ENCODE measurements at regions not wholly inside any gene's neighbourhood (a gene's known extent, or its start where the extent isn't known, plus 50 kb on each side); places are given as distances from the start of the nearest gene placed in this dataset.

GRCh38 chr7:25947669-25948516 lies 204.1 kb upstream of the NFE2L3 start:
- DNase-seq (ENCODE audit: low read depth, low spot score): no peak

DNA sequence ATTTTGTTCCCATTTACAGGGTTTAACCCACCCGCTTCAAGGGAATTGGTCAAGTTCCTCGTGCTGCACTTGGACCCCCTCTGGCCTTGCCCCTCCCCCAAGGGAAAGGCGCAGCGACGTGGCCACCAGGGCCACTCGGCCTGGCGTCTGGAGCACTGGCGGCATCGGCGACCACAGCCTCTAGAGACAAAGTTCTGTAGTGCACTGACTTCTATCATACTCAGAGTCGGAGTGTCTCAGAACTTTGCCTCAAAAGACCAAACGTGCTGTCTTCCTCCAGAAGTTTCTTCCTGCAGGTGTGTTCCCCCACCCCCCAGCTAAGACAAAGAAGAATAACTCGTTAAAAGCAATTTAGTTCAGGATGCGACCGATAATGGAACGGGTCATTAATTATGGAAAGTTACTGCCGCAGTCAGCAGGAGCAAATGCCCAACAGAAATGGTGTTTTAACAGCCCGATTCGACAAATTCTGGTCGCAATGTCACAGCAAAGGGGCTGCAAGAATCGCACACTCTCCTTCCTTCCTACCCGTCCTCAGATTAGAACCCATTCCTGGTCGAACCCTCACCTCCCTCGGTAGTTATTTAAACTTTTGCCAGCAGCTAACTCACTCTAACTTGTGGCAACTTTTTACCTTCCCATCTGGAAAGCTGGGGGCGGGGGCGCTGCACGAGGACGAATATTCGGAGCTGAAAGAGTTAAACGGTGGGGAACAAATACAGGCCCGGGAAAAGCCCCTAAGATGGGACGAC lies 202.1 kb upstream of the NFE2L3 start:
- no peak for DNase-seq (ENCODE audit: low read depth, low spot score)

GRCh38 chr7:25950488-25951413 lies 201.2 kb upstream of the NFE2L3 start:
- peak; percentile 76 for DNase-seq (ENCODE audit: low read depth, low spot score)

GRCh38 chr7:25951414-25952260 lies 200.4 kb upstream of the NFE2L3 start:
- no peak for DNase-seq (ENCODE audit: low read depth, low spot score)

GRCh38 chr7:25952261-25953057 lies 199.5 kb upstream of the NFE2L3 start:
- DNase-seq (ENCODE audit: low read depth, low spot score): no peak

- no peak for DNase-seq (ENCODE audit: low read depth, low spot score)
Observed at GRCh38 chr7:25953859-25954258, 198.1 kb upstream of the NFE2L3 start.

GRCh38 chr7:25954395-25954794 lies 197.6 kb upstream of the NFE2L3 start:
- DNase-seq (ENCODE audit: low read depth, low spot score): no peak

- DNase-seq (ENCODE audit: low read depth, low spot score): no peak
Observed at GRCh38 chr7:25959168-25959734, 192.7 kb upstream of the NFE2L3 start.

GRCh38 chr7:25963733-25964132 lies 188.3 kb upstream of the NFE2L3 start:
- no peak for DNase-seq (ENCODE audit: low read depth, low spot score)

DNA sequence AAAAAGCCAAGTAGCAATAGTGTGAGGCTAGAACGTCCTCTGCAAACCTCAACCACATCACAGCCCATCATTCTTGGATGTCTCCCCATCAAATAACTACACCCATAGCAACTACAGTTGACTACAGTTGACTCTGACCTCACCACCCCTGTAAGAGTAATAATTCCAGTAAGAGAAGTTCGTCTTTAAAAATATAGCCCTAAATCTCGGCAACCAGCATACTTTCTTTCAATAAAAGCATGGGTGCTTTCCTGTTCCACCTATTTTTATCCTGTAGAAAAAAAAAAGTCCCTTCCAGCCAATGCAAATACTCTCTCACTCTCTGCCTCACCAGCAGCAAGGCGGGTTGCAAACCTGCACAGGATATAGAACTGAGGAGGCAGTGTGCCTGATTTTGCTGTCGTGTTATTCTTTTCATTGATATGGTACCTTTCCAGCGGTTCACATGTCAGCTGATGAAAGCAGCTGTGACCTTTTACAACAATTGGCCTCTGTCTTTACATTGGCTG lies 187.5 kb upstream of the NFE2L3 start:
- DNase-seq (ENCODE audit: low read depth, low spot score): no peak

DNA sequence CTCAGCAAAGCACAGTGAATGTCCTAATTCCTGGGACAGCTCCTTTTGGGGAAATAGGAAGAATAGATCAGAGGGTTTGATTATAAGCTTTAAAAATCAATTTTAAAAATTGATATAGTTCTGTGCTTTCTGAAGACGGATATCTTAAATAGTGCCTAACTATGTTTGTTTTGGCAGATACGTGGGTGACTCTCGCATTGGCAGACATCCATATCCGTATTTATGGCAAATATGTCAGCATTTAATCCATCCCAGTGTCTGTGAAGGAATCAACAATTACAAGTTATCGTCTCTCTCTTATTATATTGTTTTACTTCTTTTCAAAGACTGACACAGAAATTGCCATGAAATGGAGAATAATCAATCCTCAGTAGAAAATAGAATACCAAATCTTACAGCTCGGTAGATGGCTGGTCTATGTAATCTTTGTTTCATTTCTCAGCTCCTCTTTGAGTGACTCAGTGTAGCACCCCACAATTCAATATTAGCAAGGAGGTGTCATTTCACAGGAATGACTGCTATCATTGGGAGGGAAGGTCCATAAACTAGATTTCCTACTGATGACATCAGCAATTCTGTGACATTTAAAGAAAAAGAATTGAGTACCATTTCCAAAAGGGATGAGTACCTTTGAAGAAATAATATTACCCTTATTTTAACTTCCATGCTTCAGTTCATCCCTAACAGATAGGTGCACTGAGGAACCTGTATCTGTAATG lies 186.4 kb upstream of the NFE2L3 start:
- DNase-seq (ENCODE audit: low read depth, low spot score): no peak

DNA sequence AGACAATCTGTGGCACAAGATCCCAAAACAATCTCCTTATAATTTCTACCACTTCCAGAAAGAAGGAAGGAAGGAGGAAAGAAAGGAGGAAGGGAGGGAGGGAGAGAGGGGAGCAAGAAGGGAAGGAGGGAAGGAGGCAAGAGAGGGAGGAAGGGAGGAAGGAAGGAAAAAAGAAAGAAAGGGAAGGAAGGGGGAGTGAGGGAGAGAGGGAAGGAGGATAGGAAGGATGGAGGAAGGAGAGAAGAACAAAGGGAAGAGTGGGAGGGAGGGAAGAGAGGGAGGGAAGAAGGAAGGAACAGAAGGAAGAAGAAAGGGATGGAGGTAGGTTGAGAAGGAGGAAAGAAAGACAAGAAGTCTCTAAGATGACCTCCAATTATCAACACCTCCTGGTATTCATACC lies 185.5 kb upstream of the NFE2L3 start:
- DNase-seq (ENCODE audit: low read depth, low spot score): no peak

DNA sequence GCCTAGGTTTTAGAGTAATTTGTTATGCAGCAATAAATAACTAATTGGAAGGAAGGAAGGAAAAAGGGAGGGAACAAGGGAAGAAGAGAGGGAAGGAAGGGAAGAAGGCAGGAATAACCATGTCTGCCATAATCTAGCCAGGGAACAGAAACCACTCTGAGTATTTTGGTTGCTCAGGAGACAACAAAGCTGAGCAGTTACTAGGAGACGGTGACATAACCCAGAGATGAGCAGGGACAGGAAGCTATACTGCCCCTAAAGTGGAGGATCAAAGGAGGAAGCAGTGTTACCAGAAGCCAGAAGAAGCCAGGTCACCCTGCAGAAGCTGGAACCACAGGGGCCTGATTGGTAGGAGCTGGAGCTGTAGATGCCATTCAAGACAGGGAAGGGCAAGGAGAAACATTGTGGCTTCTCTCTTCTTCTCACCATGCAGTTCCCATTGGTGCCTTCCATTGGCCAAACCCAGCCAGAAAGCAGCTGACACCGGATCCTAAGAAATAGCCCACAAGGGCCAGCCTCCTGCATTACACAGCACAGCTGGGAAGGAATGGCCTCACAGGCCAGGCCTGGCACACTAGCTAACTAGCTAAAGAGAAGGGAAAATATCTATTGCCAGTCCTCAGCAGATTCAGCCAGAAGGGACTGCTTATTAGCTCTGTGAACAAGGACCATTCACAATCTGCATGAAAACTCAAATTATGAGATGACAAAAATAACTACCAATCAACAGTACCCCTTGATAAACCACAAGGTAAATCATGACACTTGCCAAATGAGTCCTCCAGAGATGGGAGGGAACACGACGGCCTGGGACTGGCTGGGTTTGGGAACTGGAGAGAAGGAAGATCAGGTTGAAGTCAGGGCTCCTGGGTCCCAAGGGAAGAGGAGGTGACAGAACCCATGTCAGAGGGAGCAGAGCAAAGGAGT lies 184.5 kb upstream of the NFE2L3 start:
- no peak for DNase-seq (ENCODE audit: low read depth, low spot score)

GRCh38 chr7:25968205-25968993 lies 183.6 kb upstream of the NFE2L3 start:
- peak; percentile 29 for DNase-seq (ENCODE audit: low read depth, low spot score)

DNA sequence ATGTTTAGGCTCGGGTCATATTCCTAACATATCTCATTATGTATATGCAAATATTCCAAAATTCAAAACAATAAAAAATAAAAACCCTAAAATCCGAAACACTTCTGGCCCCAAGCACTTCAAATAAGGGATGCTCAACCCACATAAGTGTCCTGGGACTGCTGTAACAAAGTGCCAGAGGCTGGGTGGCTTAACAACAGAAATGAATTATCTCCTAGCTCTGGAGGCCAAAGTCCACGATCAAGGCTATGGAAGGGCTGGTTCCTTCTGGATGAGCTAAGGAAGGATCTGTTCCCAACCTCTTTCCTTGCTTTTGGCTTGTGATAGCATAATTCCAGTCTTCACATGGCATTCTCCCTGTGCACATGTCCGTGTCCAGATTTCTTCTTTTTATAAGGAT lies 181.6 kb upstream of the NFE2L3 start:
- DNase-seq (ENCODE audit: low read depth, low spot score): no peak

GRCh38 chr7:25970911-25971310 lies 181.1 kb upstream of the NFE2L3 start:
- DNase-seq (ENCODE audit: low read depth, low spot score): no peak

- DNase-seq (ENCODE audit: low read depth, low spot score): no peak
Observed at GRCh38 chr7:25976630-25977029, 175.4 kb upstream of the NFE2L3 start.

All from activated CD4-positive, CD25-positive, alpha-beta regulatory T cell treated with anti-CD3 and anti-CD28 coated beads, Interleukin-2, amount 50 U/mL, for 16 hours (primary cell).